Natural killer cell treated with Interleukin-12 subunit alpha and Interleukin-12 subunit beta and Interleukin-15 and Interleukin-18, amount 100 ng/mL, for 72 hours (primary cell): ENCODE measurements at regions not wholly inside any gene's neighbourhood (a gene's known extent, or its start where the extent isn't known, plus 50 kb on each side); places are given as distances from the start of the nearest gene placed in this dataset.
A peak's percentile ranks its signal among the peaks of the same experiment; 100 is the strongest.
"Not testable (repeated sequence)": the region's sequence is repeated elsewhere in the genome, so short reads cannot be mapped to it uniquely, and the experiment has no call there.

Experiments
- ATAC-seq, 2 donors: fragments of 150-1000 bp; cut with Tn5 transposase in 1 of 2; sonication (Bioruptor Pico), chemical (Tn5 transposase) in 1 of 2; 2 replicates each; pipeline ENCODE4 v1.10.0; 2021
- DNase-seq: peaks from one replicate; pipeline ENCODE4 v3.0.0; 2022; ENCODE audit warnings: low spot score
- H3K27ac Mint-ChIP-seq, 2 donors: 1 replicate in 1 of 2; 2 replicates in 1 of 2; pipeline ENCODE4 v1.8.0; 2022; ENCODE audit warnings: mixed read lengths in 2 of 2, mild to moderate bottlenecking in 1 of 2, moderate library complexity in 1 of 2
- H3K27me3 Mint-ChIP-seq, 2 donors: 1 replicate in 1 of 2; 2 replicates in 1 of 2; pipeline ENCODE4 v1.8.0; 2022; ENCODE audit warnings: mixed read lengths in 2 of 2
- H3K36me3 Mint-ChIP-seq: one replicate; pipeline ENCODE4 v1.8.0; 2022; ENCODE audit warnings: mixed read lengths
- H3K4me1 Mint-ChIP-seq, 2 donors: 1 replicate in 1 of 2; 2 replicates in 1 of 2; pipeline ENCODE4 v1.8.0; 2022; ENCODE audit warnings: low read depth in 2 of 2, mixed read lengths in 2 of 2, mild to moderate bottlenecking in 1 of 2
- H3K4me3 Mint-ChIP-seq: one replicate; pipeline ENCODE4 v1.8.0; 2022; ENCODE audit warnings: mixed read lengths
- H3K9me3 Mint-ChIP-seq: 2 replicates; pipeline ENCODE4 v1.8.0; 2022; ENCODE audit warnings: mixed read lengths

GRCh38 chr17:43345515-43345914 lies 53.3 kb upstream of the ARL4D start:
- not testable (repeated sequence) for ATAC-seq, H3K27ac Mint-ChIP-seq, H3K4me3 Mint-ChIP-seq, DNase-seq
- Mint-ChIP-seq H3K4me1 (peaks cover 7 to 16% of the 10 kb centered on the region in 2 donors), H3K9me3 (peaks cover 11% of the 10 kb centered on the region), H3K36me3 (peaks cover 26% of the 10 kb centered on the region), H3K27me3 (peaks cover 11% of the 10 kb centered on the region in 2 donors)

DNA sequence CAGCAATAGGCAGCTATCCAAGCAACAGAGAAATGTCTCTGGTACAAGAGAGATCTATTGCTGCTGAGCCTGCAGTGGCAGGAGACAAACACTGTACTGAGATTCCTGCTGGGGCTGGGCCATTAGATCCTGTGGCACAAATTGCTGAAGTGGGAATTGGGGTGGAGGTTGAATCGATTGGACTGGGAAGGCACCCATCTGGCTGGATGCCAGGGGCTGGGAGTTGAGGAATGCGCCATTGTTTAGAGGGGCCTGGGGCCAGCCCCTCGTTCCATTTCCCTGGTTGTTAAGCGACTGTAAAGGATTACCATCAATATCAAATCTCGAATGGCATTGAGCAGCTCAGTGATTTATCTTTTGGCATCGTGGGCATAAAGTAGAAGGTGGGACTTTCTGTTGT lies 54.1 kb upstream of the ARL4D start:
- DNase-seq (no peak), ATAC-seq (no peak)
- Mint-ChIP-seq H3K36me3 (peaks cover 24% of the 10 kb centered on the region), H3K9me3 (peaks cover 10% of the 10 kb centered on the region), H3K4me1 (peaks cover 7 to 16% of the 10 kb centered on the region in 2 donors), H3K27me3 (peaks cover 11% of the 10 kb centered on the region in 2 donors), H3K27ac (no peak overlapping the region), H3K4me3 (no peak overlapping the region)

DNA sequence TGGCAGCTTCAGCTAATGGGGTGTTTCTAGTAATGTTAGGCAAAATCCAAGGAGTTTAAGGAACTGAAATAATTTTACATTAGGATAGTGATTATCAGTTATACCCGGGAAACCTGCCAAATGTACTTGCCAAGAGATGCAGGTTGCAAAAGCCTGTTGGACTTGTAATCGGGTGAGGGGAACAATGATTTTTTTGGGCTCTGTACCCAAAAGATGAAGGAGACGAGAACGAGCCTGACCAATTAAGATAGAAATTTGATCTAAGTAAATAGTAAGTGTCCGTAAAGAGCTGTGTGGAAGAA lies 56.3 kb upstream of the ARL4D start:
- peak overlapping the region; percentile 4 for H3K4me3 Mint-ChIP-seq
- peaks cover 11 to 26% of the 10 kb centered on the region in 2 donors for H3K4me1 Mint-ChIP-seq
- DNase-seq (no peak), ATAC-seq (no peak)
- H3K27me3 Mint-ChIP-seq, result peaks cover 11% of the 10 kb centered on the region in 2 donors
- peaks cover 8% of the 10 kb centered on the region for H3K36me3 Mint-ChIP-seq
- peaks cover 3% of the 10 kb centered on the region for H3K9me3 Mint-ChIP-seq
- H3K27ac Mint-ChIP-seq, result peak overlapping the region in 1 of 2 donors; percentile 36

GRCh38 chr17:43341715-43342588 lies 56.8 kb upstream of the ARL4D start:
- Mint-ChIP-seq H3K27ac (peak overlapping the region; percentile 26 to 36), H3K4me3 (peak overlapping the region; percentile 46), H3K36me3 (peaks cover 2% of the 10 kb centered on the region), H3K9me3 (no peaks in the 10 kb centered on the region), H3K27me3 (peaks cover 11% of the 10 kb centered on the region in 2 donors), H3K4me1 (peaks cover 11 to 26% of the 10 kb centered on the region in 2 donors)
- ATAC-seq (peak; percentile 65 to 91), DNase-seq (no peak)

DNA sequence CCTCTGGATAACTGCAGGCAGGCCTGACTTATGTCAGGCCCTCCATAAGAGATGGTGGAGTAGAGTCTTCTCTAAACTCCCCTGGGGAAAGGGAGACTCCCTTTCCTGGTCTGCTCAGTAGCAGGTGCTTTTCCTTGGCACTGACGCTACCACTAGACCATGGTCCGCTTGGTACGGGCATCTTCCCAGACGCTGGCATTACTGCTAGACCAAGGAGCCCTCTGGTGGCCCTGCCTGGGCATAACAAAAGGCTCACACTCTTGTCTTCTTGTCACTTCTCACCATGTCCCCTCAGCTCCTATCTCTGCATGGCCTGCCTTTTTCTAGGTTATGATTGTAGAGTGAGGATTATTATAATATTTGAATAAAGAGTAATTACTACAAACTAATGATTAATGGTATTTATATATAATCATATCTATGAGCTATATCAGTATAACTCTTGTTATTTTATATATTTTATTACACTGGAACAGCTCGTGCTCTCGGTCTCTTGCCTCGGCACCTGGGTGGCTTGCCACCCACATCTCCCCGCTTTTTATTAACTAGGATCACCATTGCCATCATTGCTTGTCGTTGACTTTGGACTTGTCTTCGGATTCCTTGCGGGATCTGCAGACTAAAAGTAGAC lies 59.8 kb upstream of the ARL4D start:
- DNase-seq (peak; percentile 73), ATAC-seq (no peak)
- no peak overlapping the region for H3K4me3 Mint-ChIP-seq
- peaks cover 5 to 11% of the 10 kb centered on the region in 2 donors for H3K27me3 Mint-ChIP-seq
- H3K9me3 Mint-ChIP-seq, result no peaks in the 10 kb centered on the region
- H3K4me1 Mint-ChIP-seq, result peaks cover 13 to 27% of the 10 kb centered on the region in 2 donors
- no peaks in the 10 kb centered on the region for H3K36me3 Mint-ChIP-seq
- no peak overlapping the region for H3K27ac Mint-ChIP-seq

- Mint-ChIP-seq H3K4me1 (peaks cover 17 to 34% of the 10 kb centered on the region in 2 donors), H3K9me3 (no peaks in the 10 kb centered on the region)
These were observed 60.9 kb upstream of the ARL4D start for GRCh38 chr17:43337684-43338428.

DNA sequence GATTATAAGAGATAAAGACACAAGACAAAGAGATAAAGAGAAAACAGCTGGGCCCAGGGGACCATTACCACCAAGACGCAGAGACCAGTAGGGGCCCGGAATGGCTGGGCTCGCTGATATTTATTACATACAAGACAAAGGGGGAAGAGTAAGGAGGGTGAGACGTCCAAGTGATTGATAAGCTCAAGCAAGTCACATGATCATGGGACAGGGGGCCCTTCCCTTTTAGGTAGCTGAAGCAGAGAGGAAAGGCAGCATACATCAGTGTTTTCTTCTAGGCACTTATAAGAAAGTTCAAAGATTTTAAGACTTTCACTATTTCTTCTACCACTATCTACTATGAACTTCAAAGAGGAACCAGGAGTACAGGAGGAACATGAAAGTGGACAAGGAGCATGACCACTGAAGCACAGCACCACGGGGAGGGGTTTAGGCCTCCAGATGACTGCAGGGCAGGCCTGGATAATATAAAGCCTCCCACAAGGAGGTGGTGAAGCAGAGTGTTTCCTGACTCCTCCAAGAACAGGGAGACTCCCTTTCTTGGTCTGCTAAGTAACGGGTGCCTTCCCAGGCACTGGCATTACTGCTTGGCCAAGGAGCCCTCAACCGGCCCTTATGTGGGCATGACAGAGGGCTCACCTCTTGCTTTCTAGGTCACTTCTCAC lies 63.9 kb upstream of the ARL4D start:
- H3K27ac Mint-ChIP-seq, result no peak overlapping the region
- H3K9me3 Mint-ChIP-seq, result no peaks in the 10 kb centered on the region

More at GRCh38 chr17:43337684-43338428, 60.9 kb upstream of the ARL4D start:
- ATAC-seq, result no peak
- no peak for DNase-seq
- Mint-ChIP-seq H3K27ac (no peak overlapping the region), H3K27me3 (peaks cover 5 to 7% of the 10 kb centered on the region in 2 donors), H3K36me3 (no peaks in the 10 kb centered on the region), H3K4me3 (no peak overlapping the region)

GRCh38 chr17:43333433-43333943 lies 65.3 kb upstream of the ARL4D start:
- Mint-ChIP-seq H3K27ac (peak overlapping the region in 1 of 2 donors; percentile 10), H3K4me1 (peaks cover 13 to 14% of the 10 kb centered on the region in 2 donors), H3K9me3 (no peaks in the 10 kb centered on the region), H3K36me3 (no peaks in the 10 kb centered on the region), H3K4me3 (no peak overlapping the region), H3K27me3 (peaks cover 0 to under 1% of the 10 kb centered on the region in 2 donors)
- ATAC-seq, result no peak
- no peak for DNase-seq

More for the DNA sequence above, 63.9 kb upstream of the ARL4D start:
- DNase-seq, result no peak
- no peaks in the 10 kb centered on the region for H3K36me3 Mint-ChIP-seq
- no peak for ATAC-seq
- no peaks in the 10 kb centered on the region for H3K27me3 Mint-ChIP-seq
- peaks cover 14 to 18% of the 10 kb centered on the region in 2 donors for H3K4me1 Mint-ChIP-seq
- H3K4me3 Mint-ChIP-seq, result no peak overlapping the region

DNA sequence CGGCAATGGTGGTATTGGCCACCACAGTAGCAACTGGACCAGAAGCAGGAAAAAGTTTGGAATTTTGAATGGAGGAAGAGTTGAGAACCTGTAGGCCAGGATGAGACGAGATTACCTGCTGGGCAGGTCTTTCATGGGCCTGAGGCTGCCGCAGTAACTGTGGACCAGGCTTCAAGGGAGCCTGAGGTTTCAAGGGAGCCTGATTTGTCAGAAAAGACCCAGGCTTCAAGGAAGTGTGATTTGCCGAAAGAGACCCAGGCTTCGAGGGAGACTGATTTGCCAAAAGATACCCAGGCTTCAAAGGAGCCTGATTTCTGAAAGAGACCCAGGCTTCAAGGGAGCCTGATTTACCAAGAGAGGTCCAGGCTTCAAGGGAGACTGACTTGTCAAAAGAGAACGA lies 66.6 kb upstream of the ARL4D start:
- Mint-ChIP-seq H3K9me3 (no peaks in the 10 kb centered on the region), H3K4me1 (peaks cover 12 to 14% of the 10 kb centered on the region in 2 donors), H3K4me3 (no peak overlapping the region), H3K36me3 (no peaks in the 10 kb centered on the region), H3K27ac (no peak overlapping the region), H3K27me3 (peaks cover 10 to 13% of the 10 kb centered on the region in 2 donors)
- DNase-seq (no peak), ATAC-seq (no peak)

- H3K36me3 Mint-ChIP-seq, result no peaks in the 10 kb centered on the region
- H3K9me3 Mint-ChIP-seq, result no peaks in the 10 kb centered on the region
- H3K27me3 Mint-ChIP-seq, result peaks cover 10 to 14% of the 10 kb centered on the region in 2 donors
These were observed 67.7 kb upstream of the ARL4D start for GRCh38 chr17:43330876-43331639.

DNA sequence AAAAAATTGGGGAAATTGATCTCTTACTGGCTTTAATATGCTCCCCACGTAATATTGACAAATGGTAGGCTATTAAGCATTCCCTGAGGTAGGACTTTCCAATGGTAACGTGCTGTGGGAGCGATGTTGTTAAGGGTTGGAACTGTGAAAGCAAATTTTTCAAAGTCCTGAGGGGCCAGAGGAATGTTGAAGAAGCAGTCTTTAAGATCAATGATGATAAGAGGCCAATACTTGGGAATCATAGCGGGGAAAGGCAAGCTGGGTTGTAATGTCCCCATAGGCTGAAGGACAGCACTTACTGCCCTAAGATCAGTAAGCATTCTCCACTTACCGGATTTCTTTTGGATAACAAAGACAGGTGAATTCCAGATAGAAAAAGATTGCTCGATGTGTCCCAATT lies 69.6 kb upstream of the ARL4D start:
- ATAC-seq, result no peak
- no peak overlapping the region for H3K27ac Mint-ChIP-seq

More at GRCh38 chr17:43330876-43331639, 67.7 kb upstream of the ARL4D start:
- Mint-ChIP-seq H3K4me3 (no peak overlapping the region), H3K27ac (no peak overlapping the region), H3K4me1 (peaks cover 12 to 14% of the 10 kb centered on the region in 2 donors)
- ATAC-seq (no peak), DNase-seq (no peak)

GRCh38 chr17:43328650-43329049 lies 70.1 kb upstream of the ARL4D start:
- peaks cover 6 to 9% of the 10 kb centered on the region in 2 donors for H3K4me1 Mint-ChIP-seq
- DNase-seq (no peak), ATAC-seq (no peak)
- H3K27me3 Mint-ChIP-seq, result peaks cover 10 to 14% of the 10 kb centered on the region in 2 donors
- no peaks in the 10 kb centered on the region for H3K9me3 Mint-ChIP-seq
- no peak overlapping the region for H3K27ac Mint-ChIP-seq
- no peaks in the 10 kb centered on the region for H3K36me3 Mint-ChIP-seq
- H3K4me3 Mint-ChIP-seq, result no peak overlapping the region

More for the DNA sequence above, 69.6 kb upstream of the ARL4D start:
- H3K4me3 Mint-ChIP-seq, result no peak overlapping the region
- DNase-seq, result no peak
- H3K27me3 Mint-ChIP-seq, result peaks cover 10 to 14% of the 10 kb centered on the region in 2 donors
- no peaks in the 10 kb centered on the region for H3K36me3 Mint-ChIP-seq
- peaks cover 12 to 14% of the 10 kb centered on the region in 2 donors for H3K4me1 Mint-ChIP-seq
- H3K9me3 Mint-ChIP-seq, result no peaks in the 10 kb centered on the region
